ENCODE measurements at regions not wholly inside any gene's neighbourhood (a gene's known extent, or its start where the extent isn't known, plus 50 kb on each side); places are given as distances from the start of the nearest gene placed in this dataset.

- no peaks in the 10 kb centered on the region for H3K4me1 ChIP-seq
- no peaks in the 10 kb centered on the region for H3K27me3 ChIP-seq
- H3K36me3 ChIP-seq, result no peaks in the 10 kb centered on the region
- no peak overlapping the region for H3K27ac ChIP-seq
- H3K4me3 ChIP-seq, result no peak overlapping the region
- H3K9me3 ChIP-seq, result peaks cover 0 to 26% (median 0%) of the 10 kb centered on the region in 3 donors
- ATAC-seq, result no peak
- TF ChIP-seq EP300 (IDR thresholded peaks at IDR 0.05), result no peak
- no peak for TF ChIP-seq POLR2AphosphoS5 (IDR thresholded peaks at IDR 0.05)
- no peak for TF ChIP-seq CTCF (IDR thresholded peaks at IDR 0.05)
- TF ChIP-seq POLR2A (IDR thresholded peaks at IDR 0.05), result no peak
These were observed 550.1 kb downstream of the TBC1D4 start for GRCh38 chr13:74931698-74932433.

GRCh38 chr13:74930402-74931165, 551.4 kb downstream of the TBC1D4 start:
- Histone ChIP-seq H3K9me3 (peaks cover 0 to 22% (median 0%) of the 10 kb centered on the region in 3 donors), H3K27ac (no peak overlapping the region), H3K36me3 (no peaks in the 10 kb centered on the region), H3K4me1 (no peaks in the 10 kb centered on the region), H3K4me3 (no peak overlapping the region), H3K27me3 (no peaks in the 10 kb centered on the region)
- 47 to 52% methylated on average over 3 of the region's 3 CpGs for WGBS, 2 donors (ENCODE audit: low coverage in 1 of 2)
- TF ChIP-seq CTCF (IDR thresholded peaks at IDR 0.05) (no peak), POLR2AphosphoS5 (IDR thresholded peaks at IDR 0.05) (no peak), POLR2A (IDR thresholded peaks at IDR 0.05) (no peak), EP300 (IDR thresholded peaks at IDR 0.05) (no peak)
- ATAC-seq, result no peak

GRCh38 chr13:74929436-74929835, 552.5 kb downstream of the TBC1D4 start:
- Histone ChIP-seq H3K4me1 (no peaks in the 10 kb centered on the region), H3K4me3 (no peak overlapping the region), H3K9me3 (peaks cover 0 to 13% (median 0%) of the 10 kb centered on the region in 3 donors), H3K36me3 (no peaks in the 10 kb centered on the region), H3K27me3 (no peaks in the 10 kb centered on the region), H3K27ac (no peak overlapping the region)
- no peak for TF ChIP-seq POLR2AphosphoS5 (IDR thresholded peaks at IDR 0.05)
- TF ChIP-seq CTCF (IDR thresholded peaks at IDR 0.05), result no peak
- no peak for TF ChIP-seq POLR2A (IDR thresholded peaks at IDR 0.05)
- 62 to 84% methylated on average over 2 of the region's 2 CpGs for WGBS, 2 donors (ENCODE audit: low coverage in 1 of 2)
- ATAC-seq, result no peak

GRCh38 chr13:74927823-74928222, 554.1 kb downstream of the TBC1D4 start:
- ATAC-seq, result no peak
- Histone ChIP-seq H3K36me3 (no peaks in the 10 kb centered on the region), H3K9me3 (peaks cover 0 to 16% (median 0%) of the 10 kb centered on the region in 3 donors), H3K4me1 (no peaks in the 10 kb centered on the region), H3K27me3 (no peaks in the 10 kb centered on the region), H3K4me3 (no peak overlapping the region), H3K27ac (no peak overlapping the region)
- no peak for TF ChIP-seq POLR2AphosphoS5 (IDR thresholded peaks at IDR 0.05)
- no peak for TF ChIP-seq EP300 (IDR thresholded peaks at IDR 0.05)
- no peak for TF ChIP-seq CTCF (IDR thresholded peaks at IDR 0.05)
- TF ChIP-seq POLR2A (IDR thresholded peaks at IDR 0.05), result no peak
- WGBS, 2 donors (ENCODE audit: low coverage in 1 of 2), result 0 to 29% methylated on average over 1 of the region's 1 CpG

- no peaks in the 10 kb centered on the region for H3K4me1 ChIP-seq
- no peaks in the 10 kb centered on the region for H3K27me3 ChIP-seq
- H3K36me3 ChIP-seq, result no peaks in the 10 kb centered on the region
- no peak overlapping the region for H3K4me3 ChIP-seq
- 88 to 100% methylated on average over 1 to 2 of the region's 2 CpGs for WGBS, 2 donors (ENCODE audit: low coverage in 1 of 2)
- peaks cover 0 to 17% (median 0%) of the 10 kb centered on the region in 3 donors for H3K9me3 ChIP-seq
- H3K27ac ChIP-seq, result no peak overlapping the region
- no peak for TF ChIP-seq POLR2AphosphoS5 (IDR thresholded peaks at IDR 0.05)
- no peak for TF ChIP-seq CTCF (IDR thresholded peaks at IDR 0.05)
- TF ChIP-seq EP300 (IDR thresholded peaks at IDR 0.05), result no peak
- TF ChIP-seq POLR2A (IDR thresholded peaks at IDR 0.05), result no peak
- no peak for ATAC-seq
These were observed 559.0 kb downstream of the TBC1D4 start for GRCh38 chr13:74922963-74923362.

Data from gastroesophageal sphincter (tissue), 4 donors.